Ishikawa (cell line): ENCODE measurements at regions not wholly inside any gene's neighbourhood (a gene's known extent, or its start where the extent isn't known, plus 50 kb on each side); places are given as distances from the start of the nearest gene placed in this dataset.
A peak's percentile ranks its signal among the peaks of the same experiment; 100 is the strongest.

Source experiments
- CEBPB ChIP-seq: IDR thresholded peaks from 2 replicates; pipeline ENCODE4 v1.6.1; 2012
- CREB1 ChIP-seq: IDR thresholded peaks from 2 replicates; pipeline ENCODE4 v1.6.1; 2012; ENCODE audit warnings: low read depth
- EGR1 ChIP-seq: IDR thresholded peaks from 2 replicates; pipeline ENCODE4 v1.6.1; 2012
- EP300 ChIP-seq: IDR thresholded peaks from 2 replicates; pipeline ENCODE4 v1.6.1; 2012; ENCODE audit warnings: borderline replicate concordance
- FOXM1 ChIP-seq: IDR thresholded peaks from 2 replicates; pipeline ENCODE4 v1.6.1; 2012; ENCODE audit warnings: low read depth, borderline replicate concordance
- MAX ChIP-seq: IDR thresholded peaks from 2 replicates; pipeline ENCODE4 v1.6.1; 2012
- NFIC ChIP-seq: IDR thresholded peaks from 2 replicates; pipeline ENCODE4 v1.6.1; 2012
- RAD21 ChIP-seq: IDR thresholded peaks from 2 replicates; pipeline ENCODE4 v1.6.1; 2012; ENCODE audit warnings: low read depth
- TAF1 ChIP-seq: IDR thresholded peaks from 2 replicates; pipeline ENCODE4 v1.6.1; 2012; ENCODE audit warnings: low read depth, mild to moderate bottlenecking
- TCF12 ChIP-seq: IDR thresholded peaks from 2 replicates; pipeline ENCODE4 v1.6.1; 2012; ENCODE audit warnings: low read depth
- TEAD4 ChIP-seq: IDR thresholded peaks from 2 replicates; pipeline ENCODE4 v1.6.1; 2012
- YY1 ChIP-seq: IDR thresholded peaks from 2 replicates; pipeline ENCODE4 v1.6.1; 2012; ENCODE audit warnings: low read depth
- ZBTB7A ChIP-seq: IDR thresholded peaks from 2 replicates; pipeline ENCODE4 v1.6.1; 2012; ENCODE audit warnings: low read depth
- TF ChIP-seq, protein P1 (sequence below): IDR thresholded peaks from 2 replicates; pipeline ENCODE4 v1.6.1; 2012
- TF ChIP-seq, protein P2 (sequence below): IDR thresholded peaks from 2 replicates; pipeline ENCODE4 v1.6.1; 2012; ENCODE audit warnings: low read depth, mild to moderate bottlenecking

DNA sequence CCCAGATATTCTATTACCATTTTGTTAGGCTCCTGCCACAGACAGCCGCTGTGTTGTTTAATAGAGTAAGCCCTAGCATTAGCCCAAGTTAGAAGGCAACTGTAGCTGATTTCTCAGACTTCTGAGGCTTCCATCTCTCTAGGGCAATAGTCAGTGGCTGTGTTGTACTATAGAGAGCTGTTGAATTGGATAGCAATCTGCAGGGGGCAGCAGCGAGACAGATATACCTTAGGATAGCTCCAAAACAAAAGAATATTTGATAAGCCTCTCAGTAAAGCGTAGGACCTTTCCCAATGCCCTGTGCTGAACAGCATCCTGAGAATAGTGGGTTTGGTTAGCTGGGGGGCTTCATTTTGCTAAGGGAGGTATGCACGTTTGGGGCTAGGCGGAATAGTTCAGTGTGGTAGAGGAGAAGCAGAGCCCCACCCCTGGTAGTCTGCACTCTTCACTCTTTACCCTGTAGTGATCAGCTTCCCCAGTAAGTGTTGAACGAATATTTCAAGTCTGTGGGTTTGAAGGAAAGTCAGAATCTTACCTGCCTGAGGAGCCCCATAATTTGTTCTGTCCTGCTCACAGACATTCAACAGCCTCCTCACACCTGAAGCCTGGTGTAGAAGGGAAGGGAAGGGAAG lies 515.1 kb downstream of the INSC start:
- TF ChIP-seq CREB1 (no peak), TEAD4 (no peak), RAD21 (peak; percentile 76), MAX (no peak), NFIC (no peak), YY1 (no peak)
- TF ChIP-seq, protein P1, sequence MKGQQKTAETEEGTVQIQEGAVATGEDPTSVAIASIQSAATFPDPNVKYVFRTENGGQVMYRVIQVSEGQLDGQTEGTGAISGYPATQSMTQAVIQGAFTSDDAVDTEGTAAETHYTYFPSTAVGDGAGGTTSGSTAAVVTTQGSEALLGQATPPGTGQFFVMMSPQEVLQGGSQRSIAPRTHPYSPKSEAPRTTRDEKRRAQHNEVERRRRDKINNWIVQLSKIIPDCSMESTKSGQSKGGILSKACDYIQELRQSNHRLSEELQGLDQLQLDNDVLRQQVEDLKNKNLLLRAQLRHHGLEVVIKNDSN, result no peak

- TF ChIP-seq RAD21, result no peak
- no peak for TF ChIP-seq NFIC
- TF ChIP-seq, protein P1, result no peak
- TF ChIP-seq TEAD4, result no peak
- TF ChIP-seq EGR1, result no peak
- no peak for TF ChIP-seq TCF12
- no peak for TF ChIP-seq ZBTB7A
- TF ChIP-seq CEBPB, result no peak
- no peak for TF ChIP-seq FOXM1
- TF ChIP-seq YY1, result no peak
- no peak for TF ChIP-seq CREB1
- no peak for TF ChIP-seq TAF1
Observed at GRCh38 chr11:15630896-15631295, 516.2 kb downstream of the INSC start.

GRCh38 chr11:15635521-15635920 lies 520.8 kb downstream of the INSC start:
- TF ChIP-seq EGR1 (no peak), NFIC (no peak), CEBPB (no peak), YY1 (no peak), RAD21 (no peak), ZBTB7A (no peak), TAF1 (no peak), TEAD4 (no peak), CREB1 (no peak), MAX (no peak), EP300 (no peak), FOXM1 (no peak), TCF12 (no peak)
- TF ChIP-seq, protein P1, result no peak
- TF ChIP-seq, protein P2, sequence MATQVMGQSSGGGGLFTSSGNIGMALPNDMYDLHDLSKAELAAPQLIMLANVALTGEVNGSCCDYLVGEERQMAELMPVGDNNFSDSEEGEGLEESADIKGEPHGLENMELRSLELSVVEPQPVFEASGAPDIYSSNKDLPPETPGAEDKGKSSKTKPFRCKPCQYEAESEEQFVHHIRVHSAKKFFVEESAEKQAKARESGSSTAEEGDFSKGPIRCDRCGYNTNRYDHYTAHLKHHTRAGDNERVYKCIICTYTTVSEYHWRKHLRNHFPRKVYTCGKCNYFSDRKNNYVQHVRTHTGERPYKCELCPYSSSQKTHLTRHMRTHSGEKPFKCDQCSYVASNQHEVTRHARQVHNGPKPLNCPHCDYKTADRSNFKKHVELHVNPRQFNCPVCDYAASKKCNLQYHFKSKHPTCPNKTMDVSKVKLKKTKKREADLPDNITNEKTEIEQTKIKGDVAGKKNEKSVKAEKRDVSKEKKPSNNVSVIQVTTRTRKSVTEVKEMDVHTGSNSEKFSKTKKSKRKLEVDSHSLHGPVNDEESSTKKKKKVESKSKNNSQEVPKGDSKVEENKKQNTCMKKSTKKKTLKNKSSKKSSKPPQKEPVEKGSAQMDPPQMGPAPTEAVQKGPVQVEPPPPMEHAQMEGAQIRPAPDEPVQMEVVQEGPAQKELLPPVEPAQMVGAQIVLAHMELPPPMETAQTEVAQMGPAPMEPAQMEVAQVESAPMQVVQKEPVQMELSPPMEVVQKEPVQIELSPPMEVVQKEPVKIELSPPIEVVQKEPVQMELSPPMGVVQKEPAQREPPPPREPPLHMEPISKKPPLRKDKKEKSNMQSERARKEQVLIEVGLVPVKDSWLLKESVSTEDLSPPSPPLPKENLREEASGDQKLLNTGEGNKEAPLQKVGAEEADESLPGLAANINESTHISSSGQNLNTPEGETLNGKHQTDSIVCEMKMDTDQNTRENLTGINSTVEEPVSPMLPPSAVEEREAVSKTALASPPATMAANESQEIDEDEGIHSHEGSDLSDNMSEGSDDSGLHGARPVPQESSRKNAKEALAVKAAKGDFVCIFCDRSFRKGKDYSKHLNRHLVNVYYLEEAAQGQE, result no peak

GRCh38 chr11:15636521-15637089 lies 521.9 kb downstream of the INSC start:
- TF ChIP-seq TEAD4, result no peak
- TF ChIP-seq NFIC, result no peak
- TF ChIP-seq ZBTB7A, result no peak
- TF ChIP-seq FOXM1, result no peak
- TF ChIP-seq, protein P2, result no peak
- no peak for TF ChIP-seq YY1
- no peak for TF ChIP-seq RAD21
- TF ChIP-seq EP300, result no peak
- TF ChIP-seq TCF12, result no peak
- no peak for TF ChIP-seq CEBPB
- no peak for TF ChIP-seq EGR1
- no peak for TF ChIP-seq MAX
- no peak for TF ChIP-seq CREB1
- TF ChIP-seq, protein P1, result no peak
- no peak for TF ChIP-seq TAF1

DNA sequence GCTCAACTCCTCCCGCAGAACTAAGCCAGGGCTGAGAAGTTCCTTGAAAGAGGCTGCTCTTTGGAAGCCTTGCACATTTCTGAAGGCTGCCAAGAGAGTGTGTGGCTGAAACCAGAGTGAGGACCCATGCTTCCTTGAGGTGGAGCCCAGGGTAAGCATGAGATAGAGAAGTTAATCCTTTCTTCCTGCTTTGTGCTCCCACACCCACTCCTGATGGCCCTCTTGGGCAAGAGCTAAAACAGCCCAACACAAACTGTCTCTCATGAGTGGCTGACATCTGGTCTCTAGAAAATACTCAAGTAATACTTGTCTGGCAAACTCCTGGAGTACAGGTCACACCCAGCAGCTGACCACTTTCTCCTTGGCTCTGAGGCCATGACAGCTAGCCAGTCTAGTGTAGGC lies 523.7 kb downstream of the INSC start:
- TF ChIP-seq TAF1 (no peak), MAX (no peak), CEBPB (no peak), TCF12 (no peak)
